ENCODE measurements at regions not wholly inside any gene's neighbourhood (a gene's known extent, or its start where the extent isn't known, plus 50 kb on each side); places are given as distances from the start of the nearest gene placed in this dataset.

GRCh38 chr10:3682745-3683144, 102.3 kb downstream of the KLF6 start:
- no peak overlapping the region for H3K4me3 ChIP-seq (ENCODE audit: low read length)
- no peak overlapping the region for H2AFZ ChIP-seq (ENCODE audit: low read length)
- ATAC-seq: no peak
- peaks cover 4% of the 10 kb centered on the region; the same call in 1 of the 2 replicates for H3K4me1 ChIP-seq (ENCODE audit: insufficient read depth, low read length)
- H3K79me2 ChIP-seq (ENCODE audit: low read length): no peaks in the 10 kb centered on the region
- H3K27me3 ChIP-seq (ENCODE audit: low read length): no peaks in the 10 kb centered on the region
- no peak overlapping the region for H3K9ac ChIP-seq (ENCODE audit: low read length)
- H3K36me3 ChIP-seq (ENCODE audit: low read depth, low read length): no peaks in the 10 kb centered on the region
- no peak overlapping the region for H3K4me2 ChIP-seq (ENCODE audit: low read length)
- no TSS peak for BruUV-seq (replicated peaks)
- no peak for DNase-seq
- intact Hi-C loops (cut with micrococcal nuclease): no loop called here
- no peaks in the 10 kb centered on the region for H3F3A ChIP-seq (ENCODE audit: low read length, unreplicated experiment)
- no peaks in the 10 kb centered on the region for H4K20me1 ChIP-seq (ENCODE audit: low read length)
- no peak overlapping the region for H3K27ac ChIP-seq (ENCODE audit: low read length)
- H3K9me2 ChIP-seq (replicated peaks; ENCODE audit: low read length): no peaks in the 10 kb centered on the region
- no peaks in the 10 kb centered on the region for H3K9me3 ChIP-seq (ENCODE audit: low read length)
- ChIA-PET POLR2A (ENCODE audit: unreplicated experiment) (no interaction called here), CTCF (no interaction called here)
- TF ChIP-seq CTCF (conservative IDR thresholded peaks at IDR 0.05; ENCODE audit: low read depth, low read length) (no peak), EZH2 (IDR thresholded peaks at IDR 0.05; ENCODE audit: low read length, unreplicated experiment) (no peak), EZH2phosphoT487 (IDR thresholded peaks at IDR 0.05; ENCODE audit: borderline replicate concordance, low read length) (no peak)

- Histone ChIP-seq H3K4me3 (ENCODE audit: low read length) (no peak overlapping the region), H3K9ac (ENCODE audit: low read length) (no peak overlapping the region)
- no peak for ATAC-seq
Observed at GRCh38 chr10:3681642-3682554, 103.1 kb downstream of the KLF6 start.

More at GRCh38 chr10:3681642-3682554, 103.1 kb downstream of the KLF6 start:
- Histone ChIP-seq H3K4me1 (ENCODE audit: insufficient read depth, low read length) (peaks cover 6% of the 10 kb centered on the region; the same call in 1 of the 2 replicates), H4K20me1 (ENCODE audit: low read length) (no peaks in the 10 kb centered on the region), H3K36me3 (ENCODE audit: low read depth, low read length) (no peaks in the 10 kb centered on the region), H3K79me2 (ENCODE audit: low read length) (no peaks in the 10 kb centered on the region), H3K9me2 (replicated peaks; ENCODE audit: low read length) (no peaks in the 10 kb centered on the region), H3K27ac (ENCODE audit: low read length) (no peak overlapping the region), H3F3A (ENCODE audit: low read length, unreplicated experiment) (no peaks in the 10 kb centered on the region), H3K27me3 (ENCODE audit: low read length) (no peaks in the 10 kb centered on the region), H3K4me2 (ENCODE audit: low read length) (no peak overlapping the region), H2AFZ (ENCODE audit: low read length) (no peak overlapping the region), H3K9me3 (ENCODE audit: low read length) (no peaks in the 10 kb centered on the region)
- no TSS peak for BruUV-seq (replicated peaks)
- DNase-seq: no peak
- ChIA-PET CTCF (no interaction called here), POLR2A (ENCODE audit: unreplicated experiment) (no interaction called here)
- intact Hi-C loops (cut with micrococcal nuclease): no loop called here
- TF ChIP-seq EZH2phosphoT487 (IDR thresholded peaks at IDR 0.05; ENCODE audit: borderline replicate concordance, low read length): no peak
- TF ChIP-seq CTCF (conservative IDR thresholded peaks at IDR 0.05; ENCODE audit: low read depth, low read length): no peak
- TF ChIP-seq EZH2 (IDR thresholded peaks at IDR 0.05; ENCODE audit: low read length, unreplicated experiment): no peak

Data from PC-3 (cell line).